ENCODE measurements at regions not wholly inside any gene's neighbourhood (a gene's known extent, or its start where the extent isn't known, plus 50 kb on each side); places are given as distances from the start of the nearest gene placed in this dataset.
"Not testable (repeated sequence)": the region's sequence is repeated elsewhere in the genome, so short reads cannot be mapped to it uniquely, and the experiment has no call there.

GRCh38 chr20:48038713-48039112, 253.4 kb upstream of the SULF2 start:
- no peak for TF ChIP-seq POLR2A (IDR thresholded peaks at IDR 0.05)
- no peak for TF ChIP-seq CTCF (IDR thresholded peaks at IDR 0.05)
- no peaks in the 10 kb centered on the region for H3K4me1 ChIP-seq
- peak overlapping the region; percentile 30 to 61 for H3K27ac ChIP-seq
- DNase-seq = no peak
- H3K4me3 ChIP-seq = no peak overlapping the region
- intact Hi-C loops (cut with DNase I; ENCODE audit: low total_unique reads) = no loop called here
- H3K9me3 ChIP-seq = no peaks in the 10 kb centered on the region
- no peaks in the 10 kb centered on the region for H3K36me3 ChIP-seq
- no peaks in the 10 kb centered on the region for H3K27me3 ChIP-seq

GRCh38 chr20:48037798-48038197, 252.5 kb upstream of the SULF2 start:
- peak in 1 of 2 donors; percentile 32 for DNase-seq
- H3K4me1 ChIP-seq; H3K36me3 ChIP-seq; H3K4me3 ChIP-seq; intact Hi-C loops (cut with DNase I; ENCODE audit: low total_unique reads); H3K27me3 ChIP-seq; H3K9me3 ChIP-seq: not testable (repeated sequence)
- H3K27ac ChIP-seq = peak overlapping the region; percentile 30 to 61

DNA sequence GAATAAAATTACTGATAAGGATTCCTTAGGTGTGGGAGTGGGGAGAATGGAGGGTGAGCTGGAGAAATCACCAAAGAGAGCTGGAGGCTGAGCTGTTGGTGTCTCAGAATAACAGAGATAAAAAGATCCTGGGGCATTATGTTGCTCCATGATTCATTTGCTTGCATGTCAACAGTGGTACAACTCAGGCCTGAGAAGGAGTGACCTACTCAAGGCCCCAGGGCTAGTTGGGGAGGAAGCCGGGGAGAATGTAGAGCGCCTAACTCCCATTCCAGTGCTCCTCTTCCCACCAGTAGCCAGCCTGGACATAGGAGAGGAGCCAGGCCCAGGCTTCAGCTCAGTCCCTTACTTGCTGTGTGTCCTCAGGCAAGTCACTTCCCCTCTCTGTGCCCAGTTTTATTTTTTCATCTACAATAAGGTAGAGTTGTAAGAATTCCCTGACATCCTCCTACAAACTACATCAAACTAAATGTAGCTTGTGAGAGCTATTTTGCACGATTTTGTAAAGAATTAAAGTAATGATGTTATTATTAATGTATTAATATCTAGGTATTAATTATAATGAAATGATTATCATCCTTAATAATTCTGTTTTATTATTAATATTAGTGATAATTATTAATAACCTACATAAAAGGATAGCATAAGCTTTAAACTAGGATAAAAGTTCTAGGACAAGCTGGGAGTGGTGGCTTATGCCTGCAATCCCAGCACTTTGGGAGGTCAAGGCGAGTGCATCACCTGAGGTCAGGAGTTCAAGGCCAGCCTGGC, 250.9 kb upstream of the SULF2 start:
- Histone ChIP-seq H3K27ac (peak overlapping the region in 1 of 2 donors; percentile 42), H3K4me3 (no peak overlapping the region), H3K4me1 (no peaks in the 10 kb centered on the region), H3K27me3 (no peaks in the 10 kb centered on the region), H3K9me3 (no peaks in the 10 kb centered on the region), H3K36me3 (no peaks in the 10 kb centered on the region)
- TF ChIP-seq POLR2A (IDR thresholded peaks at IDR 0.05) = no peak
- intact Hi-C loops (cut with DNase I; ENCODE audit: low total_unique reads) = no loop called here
- DNase-seq = no peak

DNA sequence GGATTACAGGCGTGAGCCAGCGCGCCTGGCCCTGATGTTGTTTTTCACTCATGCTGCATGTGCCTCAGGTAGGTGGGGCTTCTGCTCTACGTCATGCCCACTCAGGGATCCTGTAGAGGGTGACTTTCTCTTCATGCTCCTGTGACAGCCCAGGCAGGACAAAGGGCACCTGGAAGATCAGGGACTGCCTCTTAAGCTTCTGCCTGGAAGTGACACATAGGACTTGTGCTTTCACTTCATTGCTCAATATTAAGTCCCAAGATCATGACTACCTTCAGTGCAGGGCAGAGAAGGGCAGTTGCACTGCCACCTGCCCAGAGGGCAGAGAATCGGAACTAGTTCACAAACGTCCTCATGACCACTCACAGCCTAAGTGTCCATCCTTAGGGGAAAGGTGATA, 249.5 kb upstream of the SULF2 start:
- no peak for DNase-seq
- Histone ChIP-seq H3K4me1 (no peaks in the 10 kb centered on the region), H3K4me3 (no peak overlapping the region), H3K27ac (no peak overlapping the region), H3K27me3 (no peaks in the 10 kb centered on the region), H3K9me3 (no peaks in the 10 kb centered on the region), H3K36me3 (no peaks in the 10 kb centered on the region)
- intact Hi-C loops (cut with DNase I; ENCODE audit: low total_unique reads) = no loop called here
- no peak for TF ChIP-seq CTCF (IDR thresholded peaks at IDR 0.05)
- no peak for TF ChIP-seq POLR2A (IDR thresholded peaks at IDR 0.05)

- H3K4me3 ChIP-seq; H3K27ac ChIP-seq; H3K27me3 ChIP-seq; H3K4me1 ChIP-seq; H3K36me3 ChIP-seq; intact Hi-C loops (cut with DNase I; ENCODE audit: low total_unique reads); DNase-seq; H3K9me3 ChIP-seq: not testable (repeated sequence)
Measured at GRCh38 chr20:48033005-48033404, 247.7 kb upstream of the SULF2 start.

DNA sequence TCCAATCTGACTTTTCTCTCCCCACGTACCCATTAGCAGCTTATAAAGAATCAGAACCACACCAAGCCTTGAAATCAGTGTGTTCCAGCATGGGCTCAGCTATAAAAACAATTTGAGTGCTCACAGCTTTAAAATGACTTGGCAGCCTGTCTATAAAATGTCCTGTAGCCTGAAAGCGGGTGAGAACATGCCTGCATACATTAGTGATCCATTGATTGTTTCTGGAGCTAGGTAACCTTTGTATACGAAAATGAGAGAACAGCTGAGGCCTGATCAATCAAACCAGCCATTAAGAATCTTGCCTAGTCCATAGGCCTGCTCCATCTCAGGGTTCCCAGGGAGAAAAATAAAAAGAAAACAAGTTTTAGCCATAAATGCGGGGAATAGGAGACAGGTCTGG, 245.8 kb upstream of the SULF2 start:
- no peak for DNase-seq
- TF ChIP-seq POLR2A (IDR thresholded peaks at IDR 0.05) (no peak), CTCF (IDR thresholded peaks at IDR 0.05) (no peak)
- H3K27ac ChIP-seq = peak overlapping the region in 1 of 2 donors; percentile 13
- H3K36me3 ChIP-seq = no peaks in the 10 kb centered on the region
- no peaks in the 10 kb centered on the region for H3K4me1 ChIP-seq
- no peaks in the 10 kb centered on the region for H3K9me3 ChIP-seq
- no peaks in the 10 kb centered on the region for H3K27me3 ChIP-seq
- intact Hi-C loops (cut with DNase I; ENCODE audit: low total_unique reads) = no loop called here
- H3K4me3 ChIP-seq = no peak overlapping the region
